Mesenchymal stem cell (in vitro differentiated cells and primary cell): ENCODE measurements at regions not wholly inside any gene's neighbourhood (a gene's known extent, or its start where the extent isn't known, plus 50 kb on each side); places are given as distances from the start of the nearest gene placed in this dataset.

Experiments used
- DNase-seq: peaks from one replicate; pipeline ENCODE4 v3.0.0-alpha.2; 2013
- H2AFZ ChIP-seq: one replicate; pipeline ENCODE4 v1.6.1; 2013; ENCODE audit warnings: low read depth, mild to moderate bottlenecking, control low read depth, inconsistent platforms, low read length, moderate library complexity
- H2AK5ac ChIP-seq: 2 replicates; pipeline ENCODE4 v1.6.1; 2013; ENCODE audit warnings: low read length, moderate library complexity, mild to moderate bottlenecking, inconsistent platforms; ENCODE audit not compliant: severe bottlenecking
- H2BK120ac ChIP-seq: one replicate; pipeline ENCODE4 v1.6.1; 2013; ENCODE audit warnings: low read depth, mild to moderate bottlenecking, inconsistent platforms, low read length, moderate library complexity
- H2BK12ac ChIP-seq, 2 experiments: one replicate each; pipeline ENCODE4 v1.6.1; 2013; ENCODE audit warnings: inconsistent platforms in 2 of 2, low read length in 2 of 2, mild to moderate bottlenecking in 2 of 2, moderate library complexity in 2 of 2, control low read depth in 1 of 2
- H2BK15ac ChIP-seq: one replicate; pipeline ENCODE4 v1.6.1; 2013; ENCODE audit warnings: mild to moderate bottlenecking, low read depth, inconsistent platforms; ENCODE audit not compliant: poor library complexity, severe bottlenecking
- H2BK5ac ChIP-seq: 2 replicates; pipeline ENCODE4 v1.6.1; 2013; ENCODE audit warnings: low read depth, mild to moderate bottlenecking, low read length, control low read depth, inconsistent platforms; ENCODE audit not compliant: poor library complexity, severe bottlenecking
- H3K14ac ChIP-seq, 2 experiments: one replicate each; pipeline ENCODE4 v1.6.1; 2013; ENCODE audit warnings: inconsistent platforms in 2 of 2, low read length in 2 of 2, control low read depth in 1 of 2, mild to moderate bottlenecking in 1 of 2, moderate library complexity in 1 of 2
- H3K18ac ChIP-seq, 2 experiments: one replicate each; pipeline ENCODE4 v1.6.1; 2013; ENCODE audit warnings: inconsistent platforms in 2 of 2, low read length in 2 of 2, control low read depth in 1 of 2, low read depth in 1 of 2, mild to moderate bottlenecking in 1 of 2
- H3K23ac ChIP-seq, 2 experiments: one replicate each; pipeline ENCODE4 v1.6.1; 2013; ENCODE audit warnings: inconsistent platforms in 2 of 2, low read length in 2 of 2, mild to moderate bottlenecking in 2 of 2, moderate library complexity in 2 of 2, control low read depth in 1 of 2
- H3K27ac ChIP-seq: 2 replicates; pipeline ENCODE4 v1.5.1; 2013; ENCODE audit warnings: mild to moderate bottlenecking, moderate library complexity, low read length, control low read depth, inconsistent platforms; ENCODE audit not compliant: poor library complexity, severe bottlenecking
- H3K27me3 ChIP-seq, 2 experiments: 2 replicates each; pipeline versions ENCODE4 v1.6.1 to v1.7.0; 2013; ENCODE audit warnings: low read length in 2 of 2, mild to moderate bottlenecking in 2 of 2, moderate library complexity in 2 of 2, control low read depth in 1 of 2, inconsistent platforms in 1 of 2; ENCODE audit not compliant: control insufficient read depth in 1 of 2, insufficient read depth in 1 of 2
- H3K36me3 ChIP-seq, 2 experiments: 2 replicates each; pipeline versions ENCODE4 v1.6.1 to v1.7.0; 2013; ENCODE audit warnings: low read length in 2 of 2, control low read depth in 1 of 2, inconsistent platforms in 1 of 2, low read depth in 1 of 2, mild to moderate bottlenecking in 1 of 2; ENCODE audit not compliant: insufficient read depth in 2 of 2, control insufficient read depth in 1 of 2
- H3K4ac ChIP-seq, 2 experiments: one replicate each; pipeline ENCODE4 v1.6.1; 2013; ENCODE audit warnings: inconsistent platforms in 2 of 2, low read length in 2 of 2, mild to moderate bottlenecking in 2 of 2, moderate library complexity in 2 of 2, control low read depth in 1 of 2, low read depth in 1 of 2
- H3K4me1 ChIP-seq: 2 replicates; pipeline ENCODE4 v1.6.1; 2013; ENCODE audit warnings: low read depth, low read length, control low read depth; ENCODE audit not compliant: control insufficient read depth, insufficient read depth
- H3K4me2 ChIP-seq: 2 replicates; pipeline ENCODE4 v1.6.1; 2013; ENCODE audit warnings: low read length, mild to moderate bottlenecking, inconsistent platforms; ENCODE audit not compliant: poor library complexity, severe bottlenecking
- H3K4me3 ChIP-seq, 2 experiments: 2 replicates each; pipeline versions ENCODE4 v1.5.1 to v1.7.0; 2013; ENCODE audit warnings: low read length in 2 of 2, mild to moderate bottlenecking in 2 of 2, control low read depth in 1 of 2, low read depth in 1 of 2; ENCODE audit not compliant: insufficient read depth in 1 of 2
- H3K79me1 ChIP-seq: replicated peaks from 2 replicates; pipeline ENCODE4 v1.6.1; 2013; ENCODE audit warnings: mild to moderate bottlenecking, control low read depth, low read length, inconsistent platforms; ENCODE audit not compliant: poor library complexity, severe bottlenecking
- H3K9ac ChIP-seq: 2 replicates; pipeline ENCODE4 v1.7.0; 2013; ENCODE audit warnings: mild to moderate bottlenecking, low read length, moderate library complexity
- H3K9me3 ChIP-seq: 2 replicates; pipeline ENCODE4 v1.7.0; 2013; ENCODE audit warnings: mild to moderate bottlenecking, low read length; ENCODE audit not compliant: control insufficient read depth
- H4K8ac ChIP-seq: one replicate; pipeline ENCODE4 v1.6.1; 2013; ENCODE audit warnings: inconsistent platforms, mild to moderate bottlenecking, low read length, moderate library complexity
- H4K91ac ChIP-seq: one replicate; pipeline ENCODE4 v1.6.1; 2013; ENCODE audit warnings: mild to moderate bottlenecking, low read length, inconsistent platforms
- WGBS: methylation state at CpG from one replicate; pipeline ENCODE4 v1.1.7; 2013; ENCODE audit warnings: mixed read lengths; 5-methylcytosine and 5-hydroxymethylcytosine counted together

DNA sequence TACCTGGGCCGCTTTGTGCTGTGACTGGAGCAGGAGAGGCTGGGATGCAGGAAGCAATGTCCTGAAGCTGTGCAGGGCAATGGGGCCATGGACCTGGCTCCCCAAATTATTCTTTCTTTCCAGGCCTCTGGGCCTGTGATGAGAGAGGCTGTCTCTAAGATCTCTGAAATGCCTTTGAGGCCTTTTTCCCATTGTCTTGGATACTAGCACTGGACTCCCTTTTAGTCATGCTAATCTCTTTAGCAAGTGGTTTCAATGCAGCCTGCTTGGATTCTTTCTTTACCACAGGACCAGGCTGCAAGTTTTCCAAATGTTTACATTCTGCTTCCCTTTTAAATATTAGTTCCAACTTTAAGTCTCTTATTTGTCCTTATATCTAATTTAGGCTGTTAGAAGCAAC, 64.8 kb upstream of the SGO1 start:
- H3K27me3 ChIP-seq, result no peaks in the 10 kb centered on the region
- H3K4me3 ChIP-seq, result no peak overlapping the region
- H4K91ac ChIP-seq, result no peak overlapping the region
- no peak overlapping the region for H3K18ac ChIP-seq
- H2BK5ac ChIP-seq, result no peak overlapping the region
- no peaks in the 10 kb centered on the region for H3K36me3 ChIP-seq
- H3K27ac ChIP-seq, result no peak overlapping the region
- no peak for DNase-seq
- H3K9ac ChIP-seq, result no peak overlapping the region
- H4K8ac ChIP-seq, result no peak overlapping the region
- no peak overlapping the region for H2BK15ac ChIP-seq
- no peak overlapping the region for H2AK5ac ChIP-seq
- H3K79me1 ChIP-seq, result no peaks in the 10 kb centered on the region
- no peak overlapping the region for H2BK12ac ChIP-seq
- no peak overlapping the region for H3K4me2 ChIP-seq
- H3K4me1 ChIP-seq, result no peaks in the 10 kb centered on the region
- no peak overlapping the region for H3K14ac ChIP-seq
- peaks cover 1% of the 10 kb centered on the region for H3K9me3 ChIP-seq
- no peak overlapping the region for H3K4ac ChIP-seq
- 87% methylated on average over 1 of the region's 1 CpG for WGBS
- H3K23ac ChIP-seq, result no peak overlapping the region
- no peak overlapping the region for H2BK120ac ChIP-seq
- H2AFZ ChIP-seq, result no peak overlapping the region

DNA sequence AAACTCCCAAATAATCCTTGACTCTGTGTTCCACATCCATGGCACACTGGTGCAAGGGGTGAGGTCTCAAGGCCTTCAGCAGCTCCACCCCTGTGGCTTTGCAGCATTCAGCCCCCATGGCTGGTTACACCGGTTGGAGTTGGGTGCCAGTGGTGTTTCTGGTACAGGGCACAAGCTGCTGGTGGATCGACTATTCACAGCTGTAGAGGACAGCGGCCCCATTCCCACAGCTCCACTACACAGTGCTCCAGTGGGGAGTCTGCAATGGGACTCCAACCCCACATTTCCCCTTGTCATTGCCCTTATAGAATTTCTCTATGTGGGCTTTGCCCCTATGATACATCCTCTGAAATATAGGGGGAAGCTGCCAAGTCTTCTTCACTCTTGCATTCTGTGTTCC, 64.3 kb upstream of the SGO1 start:
- H3K9me3 ChIP-seq, result peaks cover 6% of the 10 kb centered on the region
- no peak overlapping the region for H3K18ac ChIP-seq
- H2AK5ac ChIP-seq, result no peak overlapping the region
- H2BK5ac ChIP-seq, result no peak overlapping the region
- H3K4me3 ChIP-seq, result no peak overlapping the region
- H2BK120ac ChIP-seq, result no peak overlapping the region
- H3K36me3 ChIP-seq, result no peaks in the 10 kb centered on the region
- no peak for DNase-seq
- H4K8ac ChIP-seq, result no peak overlapping the region
- H2AFZ ChIP-seq, result no peak overlapping the region
- no peak overlapping the region for H4K91ac ChIP-seq
- no peak overlapping the region for H3K14ac ChIP-seq
- no peak overlapping the region for H2BK12ac ChIP-seq
- no peak overlapping the region for H3K9ac ChIP-seq
- H2BK15ac ChIP-seq, result no peak overlapping the region
- no peak overlapping the region for H3K23ac ChIP-seq
- no peaks in the 10 kb centered on the region for H3K4me1 ChIP-seq
- 90% methylated on average over 3 of the region's 3 CpGs for WGBS
- H3K4ac ChIP-seq, result no peak overlapping the region
- no peaks in the 10 kb centered on the region for H3K27me3 ChIP-seq
- H3K4me2 ChIP-seq, result no peak overlapping the region
- no peaks in the 10 kb centered on the region for H3K79me1 ChIP-seq
- H3K27ac ChIP-seq, result no peak overlapping the region

GRCh38 chr3:20246662-20247061, 60.7 kb upstream of the SGO1 start:
- Histone ChIP-seq H3K4me1 (no peaks in the 10 kb centered on the region), H3K4me3 (no peak overlapping the region), H4K8ac (no peak overlapping the region), H2BK5ac (no peak overlapping the region), H2AFZ (no peak overlapping the region), H2BK120ac (no peak overlapping the region), H3K14ac (no peak overlapping the region), H3K27ac (no peak overlapping the region), H2BK15ac (no peak overlapping the region), H3K27me3 (no peaks in the 10 kb centered on the region), H3K9me3 (peaks cover 6% of the 10 kb centered on the region), H3K36me3 (no peaks in the 10 kb centered on the region), H3K4ac (no peak overlapping the region), H3K4me2 (no peak overlapping the region), H4K91ac (no peak overlapping the region), H3K9ac (no peak overlapping the region), H2AK5ac (no peak overlapping the region), H3K79me1 (no peaks in the 10 kb centered on the region), H3K18ac (no peak overlapping the region), H2BK12ac (no peak overlapping the region), H3K23ac (no peak overlapping the region)
- DNase-seq, result no peak
- WGBS, result no CpG with 5 or more reads among the region's 1 CpG

DNA sequence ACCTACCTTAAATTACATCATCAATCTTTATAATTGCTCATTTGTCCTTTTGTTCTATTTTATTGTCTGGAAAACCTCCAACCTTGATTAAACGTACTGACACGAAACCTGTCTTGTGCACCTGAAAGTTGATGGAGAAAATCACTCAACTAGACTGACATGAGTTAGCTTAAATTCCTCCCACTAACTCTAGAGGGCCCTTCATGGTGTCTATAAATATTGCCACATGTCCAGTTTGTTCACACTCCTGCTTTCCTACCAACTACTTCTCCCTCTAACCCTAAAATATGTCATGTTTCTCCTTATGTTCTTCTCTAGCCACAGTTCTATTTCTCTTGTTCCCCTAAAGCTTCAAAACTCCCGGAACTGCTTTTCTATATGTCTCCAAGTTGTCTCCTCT, 59.8 kb upstream of the SGO1 start:
- Histone ChIP-seq H3K27me3 (no peaks in the 10 kb centered on the region), H3K23ac (no peak overlapping the region), H3K9me3 (peaks cover 6% of the 10 kb centered on the region), H2AK5ac (no peak overlapping the region), H3K27ac (no peak overlapping the region), H3K4me2 (no peak overlapping the region), H2BK5ac (no peak overlapping the region), H2BK120ac (no peak overlapping the region), H3K9ac (no peak overlapping the region), H3K14ac (no peak overlapping the region), H3K79me1 (no peaks in the 10 kb centered on the region), H4K91ac (no peak overlapping the region), H3K18ac (no peak overlapping the region), H4K8ac (no peak overlapping the region), H3K4me3 (no peak overlapping the region), H3K4ac (no peak overlapping the region), H2AFZ (no peak overlapping the region), H2BK15ac (no peak overlapping the region), H3K4me1 (no peaks in the 10 kb centered on the region), H2BK12ac (no peak overlapping the region), H3K36me3 (no peaks in the 10 kb centered on the region)
- 93% methylated on average over 3 of the region's 3 CpGs for WGBS
- no peak for DNase-seq
